ENCODE measurements at regions not wholly inside any gene's neighbourhood (a gene's known extent, or its start where the extent isn't known, plus 50 kb on each side); places are given as distances from the start of the nearest gene placed in this dataset.

- TF ChIP-seq POLR2A (IDR thresholded peaks at IDR 0.05) (no peak), CTCF (IDR thresholded peaks at IDR 0.05) (no peak)
These were observed 627.6 kb upstream of the PHF14 start for GRCh38 chr7:10346032-10346431.
